OCI-LY7 (cell line): ENCODE measurements at regions not wholly inside any gene's neighbourhood (a gene's known extent, or its start where the extent isn't known, plus 50 kb on each side); places are given as distances from the start of the nearest gene placed in this dataset.

Source experiments
- EZH2phosphoT487 ChIP-seq: fragments of 200-600 bp; sonication (generic); IDR thresholded peaks from 2 replicates; pipeline ENCODE4 v1.6.1; 2018; ENCODE audit warnings: low read depth, borderline replicate concordance, mild to moderate bottlenecking, mixed run types, antibody characterized with exemption, low read length, moderate library complexity, mixed read lengths
- TF ChIP-seq, protein P1 (sequence below): fragments of 200-600 bp; sonication (generic); conservative IDR thresholded peaks from 2 replicates; pipeline ENCODE4 v1.5.1; 2014; ENCODE audit warnings: mild to moderate bottlenecking, antibody characterized with exemption, low read length, moderate library complexity, mixed read lengths

DNA sequence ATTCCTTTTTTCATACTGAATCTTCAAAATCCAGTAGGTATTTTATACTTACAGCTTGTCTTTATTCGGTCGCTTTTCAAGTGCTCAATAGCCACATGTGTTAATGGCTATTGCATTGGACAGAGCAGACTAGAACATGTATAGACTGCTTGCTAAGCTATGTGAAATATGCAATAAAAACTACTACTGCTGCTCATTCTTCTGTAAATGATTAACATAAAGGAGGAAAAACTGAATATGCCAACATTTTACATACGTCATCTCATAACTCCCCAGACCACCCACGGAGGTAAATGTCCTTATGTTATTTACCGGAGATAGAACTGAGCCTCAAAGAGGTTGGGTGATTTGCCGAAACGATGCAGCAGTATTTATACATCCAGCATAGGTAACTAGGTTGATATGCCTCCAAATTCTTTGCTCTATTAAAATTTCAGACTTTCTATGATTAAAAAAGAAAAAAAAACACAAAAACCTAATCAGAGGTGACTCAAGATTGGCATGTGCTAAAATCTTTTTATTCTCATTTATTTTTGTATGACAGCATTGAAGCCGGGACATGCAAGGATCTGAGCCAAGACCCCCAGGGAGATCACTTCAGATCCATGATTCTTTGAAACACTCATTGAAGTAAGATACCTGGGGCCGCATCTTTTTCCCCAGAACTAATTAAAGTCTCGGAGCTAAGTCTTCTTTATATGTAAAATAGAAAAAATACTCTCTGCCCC, 78.5 kb upstream of the OR5AK2 start:
- TF ChIP-seq, protein P1, sequence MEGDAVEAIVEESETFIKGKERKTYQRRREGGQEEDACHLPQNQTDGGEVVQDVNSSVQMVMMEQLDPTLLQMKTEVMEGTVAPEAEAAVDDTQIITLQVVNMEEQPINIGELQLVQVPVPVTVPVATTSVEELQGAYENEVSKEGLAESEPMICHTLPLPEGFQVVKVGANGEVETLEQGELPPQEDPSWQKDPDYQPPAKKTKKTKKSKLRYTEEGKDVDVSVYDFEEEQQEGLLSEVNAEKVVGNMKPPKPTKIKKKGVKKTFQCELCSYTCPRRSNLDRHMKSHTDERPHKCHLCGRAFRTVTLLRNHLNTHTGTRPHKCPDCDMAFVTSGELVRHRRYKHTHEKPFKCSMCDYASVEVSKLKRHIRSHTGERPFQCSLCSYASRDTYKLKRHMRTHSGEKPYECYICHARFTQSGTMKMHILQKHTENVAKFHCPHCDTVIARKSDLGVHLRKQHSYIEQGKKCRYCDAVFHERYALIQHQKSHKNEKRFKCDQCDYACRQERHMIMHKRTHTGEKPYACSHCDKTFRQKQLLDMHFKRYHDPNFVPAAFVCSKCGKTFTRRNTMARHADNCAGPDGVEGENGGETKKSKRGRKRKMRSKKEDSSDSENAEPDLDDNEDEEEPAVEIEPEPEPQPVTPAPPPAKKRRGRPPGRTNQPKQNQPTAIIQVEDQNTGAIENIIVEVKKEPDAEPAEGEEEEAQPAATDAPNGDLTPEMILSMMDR = no peak
- no peak for TF ChIP-seq EZH2phosphoT487
